Neuron (in vitro differentiated cells): ENCODE measurements at regions not wholly inside any gene's neighbourhood (a gene's known extent, or its start where the extent isn't known, plus 50 kb on each side); places are given as distances from the start of the nearest gene placed in this dataset.
"Not testable (repeated sequence)": the region's sequence is repeated elsewhere in the genome, so short reads cannot be mapped to it uniquely, and the experiment has no call there.

Experiments used
- H2AFZ ChIP-seq: one replicate; pipeline ENCODE4 v1.6.1; 2013; ENCODE audit warnings: low read depth, mild to moderate bottlenecking, inconsistent platforms, low read length, moderate library complexity
- H3K27me3 ChIP-seq: one replicate; pipeline ENCODE4 v1.6.1; 2013; ENCODE audit warnings: low read length; ENCODE audit not compliant: insufficient read depth
- H3K36me3 ChIP-seq: one replicate; pipeline ENCODE4 v1.6.1; 2013; ENCODE audit warnings: low read length; ENCODE audit not compliant: insufficient read depth
- H3K4me1 ChIP-seq: one replicate; pipeline ENCODE4 v1.6.1; 2013; ENCODE audit warnings: low read length; ENCODE audit not compliant: insufficient read depth
- H3K4me3 ChIP-seq: 2 replicates; pipeline ENCODE4 v1.5.1; 2013; ENCODE audit warnings: mild to moderate bottlenecking, low read length, moderate library complexity
- H3K9me3 ChIP-seq: one replicate; pipeline ENCODE4 v1.6.1; 2013; ENCODE audit warnings: low read length

DNA sequence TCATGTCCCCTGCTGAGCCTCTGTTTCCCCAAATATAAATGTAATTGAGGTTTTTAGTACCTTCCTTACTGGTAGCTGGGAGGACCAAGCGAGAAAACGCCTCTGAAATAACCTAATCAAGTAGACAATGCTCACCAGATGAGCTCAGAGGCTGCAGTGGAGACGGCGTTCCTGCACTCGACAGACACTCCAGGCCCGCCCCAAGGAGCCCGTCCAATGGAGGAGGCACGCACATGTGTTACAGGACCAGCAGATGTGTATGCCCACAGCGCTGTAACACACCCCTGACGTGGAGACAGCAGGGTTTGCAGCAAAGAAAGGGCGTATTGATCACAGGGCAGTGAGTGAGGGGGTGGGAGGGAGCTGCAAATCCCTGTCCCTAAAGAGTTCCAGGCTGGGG lies 120.8 kb upstream of the FOXD4L5 start:
- H3K4me3 ChIP-seq, H2AFZ ChIP-seq, H3K9me3 ChIP-seq, H3K27me3 ChIP-seq, H3K4me1 ChIP-seq, H3K36me3 ChIP-seq: not testable (repeated sequence)

DNA sequence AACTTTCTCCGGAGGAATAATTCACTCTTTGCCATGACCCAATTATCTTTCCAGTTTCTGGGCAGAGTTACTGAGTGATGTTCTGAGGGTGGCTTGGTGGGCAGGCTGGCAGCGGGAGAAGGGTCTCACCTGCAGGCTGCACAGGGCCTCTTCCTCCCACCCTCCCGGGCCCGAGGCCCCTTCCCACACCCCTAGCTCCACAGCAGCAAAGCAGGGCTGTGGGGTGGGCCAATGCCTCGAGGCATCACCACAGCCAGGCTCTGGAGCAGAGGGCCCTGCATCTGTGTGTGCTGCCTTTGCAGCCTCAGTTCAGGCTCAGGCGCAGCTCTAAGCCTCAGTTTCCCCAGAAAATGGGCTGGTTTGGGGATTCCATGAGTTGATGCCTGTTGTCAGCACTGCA lies 120.2 kb upstream of the FOXD4L5 start:
- H3K4me3 ChIP-seq, result no peak overlapping the region
- no peaks in the 10 kb centered on the region for H3K4me1 ChIP-seq
- H3K9me3 ChIP-seq, result no peaks in the 10 kb centered on the region
- no peak overlapping the region for H2AFZ ChIP-seq
- H3K27me3 ChIP-seq, result peaks cover 3% of the 10 kb centered on the region
- no peaks in the 10 kb centered on the region for H3K36me3 ChIP-seq

GRCh38 chr9:65404232-65405006 lies 119.4 kb upstream of the FOXD4L5 start:
- Histone ChIP-seq H3K36me3 (no peaks in the 10 kb centered on the region), H3K27me3 (peaks cover 3% of the 10 kb centered on the region), H3K4me3 (no peak overlapping the region), H3K9me3 (no peaks in the 10 kb centered on the region), H3K4me1 (no peaks in the 10 kb centered on the region), H2AFZ (no peak overlapping the region)

DNA sequence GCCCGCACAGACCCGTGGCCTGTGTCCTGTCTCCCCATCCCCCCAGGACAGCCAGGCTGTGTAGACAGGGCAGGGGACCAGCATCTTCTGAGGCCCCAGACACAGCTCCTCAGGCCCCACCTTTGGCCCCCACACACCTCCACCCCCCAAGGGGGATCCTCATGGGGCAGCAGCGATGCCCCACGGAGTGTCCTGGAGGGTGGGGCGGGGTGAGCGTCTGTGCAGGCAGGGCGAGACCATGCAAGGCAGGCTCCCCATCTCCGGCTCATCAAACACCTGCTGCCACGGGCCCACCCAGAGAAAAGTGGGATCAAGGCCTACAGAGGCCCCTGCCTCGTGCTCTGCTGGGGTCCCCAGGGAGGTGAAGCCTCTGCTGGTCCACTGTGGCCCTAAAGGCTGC lies 118.7 kb upstream of the FOXD4L5 start:
- Histone ChIP-seq H3K4me3 (no peak overlapping the region), H3K27me3 (peaks cover 3% of the 10 kb centered on the region), H3K36me3 (no peaks in the 10 kb centered on the region), H3K4me1 (no peaks in the 10 kb centered on the region), H3K9me3 (no peaks in the 10 kb centered on the region), H2AFZ (no peak overlapping the region)

DNA sequence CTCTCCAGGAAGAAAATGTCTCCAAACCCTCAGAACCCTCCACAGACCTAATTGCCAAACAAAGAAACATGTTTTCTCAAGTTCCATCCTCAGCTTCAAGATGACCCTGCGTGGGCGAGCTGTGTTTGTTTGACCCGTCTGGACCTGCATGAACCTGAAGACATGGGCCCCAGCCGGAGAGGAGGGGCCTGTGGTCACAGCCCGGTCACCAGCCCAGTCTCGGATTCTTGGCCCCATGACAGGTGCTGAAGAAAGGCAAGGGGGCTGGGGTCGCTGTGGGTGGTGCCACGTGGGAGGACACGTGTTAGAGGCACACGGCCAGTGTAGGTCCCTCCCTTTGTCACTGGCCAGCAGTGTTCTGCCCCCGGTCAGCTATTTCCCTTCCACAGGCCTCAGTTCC lies 118.1 kb upstream of the FOXD4L5 start:
- H3K36me3 ChIP-seq, H2AFZ ChIP-seq, H3K9me3 ChIP-seq, H3K27me3 ChIP-seq, H3K4me3 ChIP-seq, H3K4me1 ChIP-seq: not testable (repeated sequence)

- not testable (repeated sequence) for H3K4me3 ChIP-seq, H2AFZ ChIP-seq, H3K27me3 ChIP-seq, H3K4me1 ChIP-seq, H3K36me3 ChIP-seq, H3K9me3 ChIP-seq
Measured at GRCh38 chr9:65402206-65402870, 117.3 kb upstream of the FOXD4L5 start.

DNA sequence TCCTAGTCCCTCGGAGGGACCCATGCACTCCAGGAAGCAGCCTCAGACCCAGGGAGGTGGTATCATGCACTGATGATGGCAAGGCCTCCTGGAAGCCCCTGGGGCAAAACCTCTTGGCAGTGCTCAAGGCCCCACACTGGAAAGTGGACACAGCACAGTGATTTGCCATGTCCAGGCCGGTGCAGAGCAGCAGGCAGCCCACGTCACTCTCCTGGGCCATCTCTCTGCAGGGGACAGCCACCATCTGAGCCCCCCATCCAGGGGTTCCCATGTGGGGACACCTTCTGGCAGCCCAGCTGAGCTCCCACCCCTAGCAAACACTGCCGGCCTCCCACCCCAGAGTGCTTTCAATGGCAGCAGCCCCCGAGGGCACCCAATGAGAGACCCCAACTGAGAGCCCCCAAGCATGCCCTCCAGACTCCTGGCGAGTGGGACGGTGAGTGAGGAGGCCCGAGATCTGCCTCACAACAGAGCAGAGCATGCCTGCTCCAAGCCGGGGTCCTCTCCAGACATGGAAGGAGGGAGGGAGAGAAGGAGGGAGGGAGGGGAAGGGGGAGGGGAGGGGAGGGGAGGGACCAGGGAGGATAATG lies 116.5 kb upstream of the FOXD4L5 start:
- H3K4me3 ChIP-seq, result not testable (repeated sequence)

GRCh38 chr9:65400886-65401285 lies 115.9 kb upstream of the FOXD4L5 start:
- Histone ChIP-seq H3K4me1 (no peaks in the 10 kb centered on the region), H3K27me3 (peaks cover 3% of the 10 kb centered on the region), H3K9me3 (no peaks in the 10 kb centered on the region), H2AFZ (no peak overlapping the region), H3K4me3 (no peak overlapping the region), H3K36me3 (no peaks in the 10 kb centered on the region)

More for the DNA sequence above, 116.5 kb upstream of the FOXD4L5 start:
- H3K9me3 ChIP-seq, H3K4me1 ChIP-seq, H3K27me3 ChIP-seq, H2AFZ ChIP-seq, H3K36me3 ChIP-seq: not testable (repeated sequence)

- H3K4me3 ChIP-seq, H3K36me3 ChIP-seq, H2AFZ ChIP-seq, H3K27me3 ChIP-seq, H3K4me1 ChIP-seq, H3K9me3 ChIP-seq: not testable (repeated sequence)
Measured at GRCh38 chr9:65397763-65398719, 113.0 kb upstream of the FOXD4L5 start.

DNA sequence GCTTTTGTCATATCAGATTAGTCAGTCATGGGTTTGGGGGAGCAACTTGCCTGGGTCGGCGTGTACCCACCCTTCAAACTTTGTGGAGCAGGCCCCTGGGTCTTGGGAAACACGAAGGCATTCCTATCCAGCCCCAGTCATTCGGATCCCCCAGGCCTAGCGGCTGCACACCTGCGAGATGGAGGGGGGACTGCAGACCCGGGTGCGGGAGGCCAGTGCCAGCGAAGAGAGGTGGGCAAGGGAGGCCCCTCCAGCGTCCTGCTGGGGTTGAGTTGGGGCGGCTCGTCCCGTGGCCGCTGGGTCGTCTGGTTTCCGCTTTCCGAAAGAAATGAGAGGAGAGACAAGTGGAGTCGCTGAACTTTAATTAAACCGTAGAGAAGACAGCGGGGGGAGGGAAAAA lies 112.2 kb upstream of the FOXD4L5 start:
- H3K4me1 ChIP-seq, result not testable (repeated sequence)

GRCh38 chr9:65396601-65397000 lies 111.6 kb upstream of the FOXD4L5 start:
- H2AFZ ChIP-seq, H3K27me3 ChIP-seq, H3K9me3 ChIP-seq, H3K4me3 ChIP-seq, H3K4me1 ChIP-seq, H3K36me3 ChIP-seq: not testable (repeated sequence)

More for the DNA sequence above, 112.2 kb upstream of the FOXD4L5 start:
- H3K36me3 ChIP-seq, H3K4me3 ChIP-seq, H2AFZ ChIP-seq, H3K27me3 ChIP-seq, H3K9me3 ChIP-seq: not testable (repeated sequence)

- not testable (repeated sequence) for H3K4me1 ChIP-seq, H3K27me3 ChIP-seq, H2AFZ ChIP-seq, H3K9me3 ChIP-seq, H3K36me3 ChIP-seq, H3K4me3 ChIP-seq
Measured at GRCh38 chr9:65395789-65396188, 110.8 kb upstream of the FOXD4L5 start.

GRCh38 chr9:65395121-65395520 lies 110.1 kb upstream of the FOXD4L5 start:
- not testable (repeated sequence) for H3K4me1 ChIP-seq, H3K4me3 ChIP-seq, H2AFZ ChIP-seq, H3K27me3 ChIP-seq, H3K9me3 ChIP-seq, H3K36me3 ChIP-seq
